ENCODE measurements at regions not wholly inside any gene's neighbourhood (a gene's known extent, or its start where the extent isn't known, plus 50 kb on each side); places are given as distances from the start of the nearest gene placed in this dataset.

GRCh38 chr1:192418552-192419285 is 101.9 kb downstream of the RGS21 start:
- H3K27ac ChIP-seq (ENCODE audit: low read length): no peak overlapping the region
- no peak for DNase-seq
- intact Hi-C loops (cut with DNase I): no loop called here
- no peak overlapping the region for H3K4me3 ChIP-seq (ENCODE audit: low read length)
- no peaks in the 10 kb centered on the region for H3K4me1 ChIP-seq (ENCODE audit: control insufficient read depth, insufficient read depth, low read length)
- ATAC-seq: no peak
- no peaks in the 10 kb centered on the region for H3K27me3 ChIP-seq (ENCODE audit: control insufficient read depth, insufficient read depth)
- WGBS: 57% methylated on average over 1 of the region's 1 CpG
- H3K9me3 ChIP-seq (ENCODE audit: control insufficient read depth, low read length): no peaks in the 10 kb centered on the region

- no peak overlapping the region for H3K4me3 ChIP-seq (ENCODE audit: low read length)
- H3K27me3 ChIP-seq (ENCODE audit: control insufficient read depth, insufficient read depth): no peaks in the 10 kb centered on the region
- peak in 1 of 3 donors; percentile 15 for DNase-seq
- ATAC-seq: no peak
- intact Hi-C loops (cut with DNase I): no loop called here
- no peaks in the 10 kb centered on the region for H3K4me1 ChIP-seq (ENCODE audit: control insufficient read depth, insufficient read depth, low read length)
- 67% methylated on average over 3 of the region's 3 CpGs for WGBS
- no peak overlapping the region for H3K27ac ChIP-seq (ENCODE audit: low read length)
- H3K9me3 ChIP-seq (ENCODE audit: control insufficient read depth, low read length): no peaks in the 10 kb centered on the region
Observed at GRCh38 chr1:192430644-192431043, 113.9 kb downstream of the RGS21 start.

GRCh38 chr1:192435704-192436103 is 118.9 kb downstream of the RGS21 start:
- Histone ChIP-seq H3K4me3 (ENCODE audit: low read length) (no peak overlapping the region), H3K27ac (ENCODE audit: low read length) (no peak overlapping the region), H3K9me3 (ENCODE audit: control insufficient read depth, low read length) (no peaks in the 10 kb centered on the region), H3K27me3 (ENCODE audit: control insufficient read depth, insufficient read depth) (no peaks in the 10 kb centered on the region), H3K4me1 (ENCODE audit: control insufficient read depth, insufficient read depth, low read length) (no peaks in the 10 kb centered on the region)
- no peak for DNase-seq
- ATAC-seq: no peak
- WGBS: 54% methylated on average over 4 of the region's 4 CpGs
- intact Hi-C loops (cut with DNase I): no loop called here

DNA sequence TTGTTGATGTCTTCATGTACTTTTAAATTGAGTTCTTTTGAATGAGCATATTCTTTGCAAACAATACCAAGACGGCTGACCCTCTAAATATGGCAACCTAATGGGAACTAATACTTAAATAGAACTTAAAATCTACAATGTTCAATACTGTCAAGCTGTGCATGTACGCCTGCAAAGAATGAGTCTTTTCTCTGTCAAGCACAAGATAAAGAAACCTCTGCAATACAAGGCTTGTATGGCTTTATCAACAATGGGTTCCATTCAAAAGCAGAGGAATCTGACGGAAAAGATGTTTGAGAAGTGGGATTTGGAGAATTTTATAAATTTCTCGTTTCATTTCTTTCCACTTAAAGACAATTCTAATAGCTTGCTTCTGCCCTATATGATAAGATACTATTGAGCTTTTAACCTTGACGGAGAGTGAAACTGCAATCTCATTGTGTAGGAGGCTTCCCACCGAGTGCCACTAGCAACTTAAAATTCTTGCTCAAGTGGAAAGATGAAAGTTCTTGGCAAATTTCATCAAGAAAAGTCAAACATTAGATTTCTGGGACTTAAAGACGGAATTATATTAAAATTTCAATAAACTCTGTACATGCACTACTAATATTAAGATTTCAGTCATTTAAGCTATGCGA is 119.8 kb downstream of the RGS21 start:
- Histone ChIP-seq H3K4me3 (ENCODE audit: low read length) (no peak overlapping the region), H3K27ac (ENCODE audit: low read length) (no peak overlapping the region), H3K4me1 (ENCODE audit: control insufficient read depth, insufficient read depth, low read length) (no peaks in the 10 kb centered on the region), H3K9me3 (ENCODE audit: control insufficient read depth, low read length) (no peaks in the 10 kb centered on the region), H3K27me3 (ENCODE audit: control insufficient read depth, insufficient read depth) (no peaks in the 10 kb centered on the region)
- ATAC-seq: no peak
- WGBS: 64% methylated on average over 8 of the region's 8 CpGs
- no peak for DNase-seq
- intact Hi-C loops (cut with DNase I): no loop called here

DNA sequence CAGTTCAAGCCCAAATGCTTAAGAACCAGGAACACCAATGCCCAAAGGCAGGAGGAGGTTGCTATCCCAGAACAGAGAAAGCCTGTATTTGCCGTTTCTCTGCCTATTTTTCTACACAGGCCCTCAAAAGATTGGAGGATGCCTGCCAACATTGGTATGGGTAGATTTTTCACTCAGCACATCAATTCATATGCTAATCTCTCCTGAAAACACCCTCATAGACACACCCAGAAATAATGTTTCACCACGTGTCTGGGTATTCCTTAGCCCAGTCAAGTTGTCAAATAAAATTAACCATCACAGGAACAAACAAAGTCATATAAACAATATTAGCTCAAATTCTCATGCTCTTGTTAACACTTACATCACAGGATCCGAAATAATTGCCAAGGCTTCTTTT is 121.9 kb downstream of the RGS21 start:
- no peaks in the 10 kb centered on the region for H3K9me3 ChIP-seq (ENCODE audit: control insufficient read depth, low read length)
- H3K27ac ChIP-seq (ENCODE audit: low read length): no peak overlapping the region
- no peak overlapping the region for H3K4me3 ChIP-seq (ENCODE audit: low read length)
- no peaks in the 10 kb centered on the region for H3K4me1 ChIP-seq (ENCODE audit: control insufficient read depth, insufficient read depth, low read length)
- no peaks in the 10 kb centered on the region for H3K27me3 ChIP-seq (ENCODE audit: control insufficient read depth, insufficient read depth)
- ATAC-seq (no peak), DNase-seq (no peak)
- WGBS: 70% methylated on average over 3 of the region's 3 CpGs
- intact Hi-C loops (cut with DNase I): no loop called here

DNA sequence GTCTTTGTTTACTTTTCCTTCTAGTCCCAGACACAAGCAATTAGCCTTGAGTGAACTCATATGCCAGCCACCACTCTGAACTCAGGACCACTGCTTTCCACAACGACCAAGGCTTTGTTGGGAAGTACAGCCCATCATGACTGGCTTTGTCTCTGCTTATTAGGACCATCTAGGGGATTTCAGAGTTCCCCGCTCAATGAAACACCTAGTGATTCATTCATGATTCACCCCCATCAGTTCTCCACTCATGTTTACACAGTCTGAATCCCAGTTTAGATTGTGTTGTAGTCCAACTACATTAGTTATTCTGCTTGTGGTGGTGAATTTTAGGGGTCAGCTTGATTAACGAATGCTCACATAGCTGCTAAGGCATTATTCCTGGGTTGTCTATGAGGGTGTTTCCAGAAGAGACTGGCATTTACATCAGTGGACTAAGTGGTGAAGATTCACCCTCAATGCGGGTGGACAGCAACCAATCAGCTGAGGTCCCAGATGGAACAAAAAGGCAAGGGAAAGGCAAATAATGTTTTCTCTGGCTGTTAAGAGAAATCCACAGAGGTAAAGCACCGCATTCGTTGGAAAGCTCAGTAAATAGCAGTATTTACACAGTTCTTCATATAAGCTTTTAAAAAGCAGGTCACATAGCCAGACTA is 122.7 kb downstream of the RGS21 start:
- ATAC-seq (no peak), DNase-seq (no peak)
- WGBS: 87% methylated on average over 6 of the region's 6 CpGs
- Histone ChIP-seq H3K4me3 (ENCODE audit: low read length) (no peak overlapping the region), H3K27ac (ENCODE audit: low read length) (no peak overlapping the region), H3K27me3 (ENCODE audit: control insufficient read depth, insufficient read depth) (no peaks in the 10 kb centered on the region), H3K9me3 (ENCODE audit: control insufficient read depth, low read length) (no peaks in the 10 kb centered on the region), H3K4me1 (ENCODE audit: control insufficient read depth, insufficient read depth, low read length) (no peaks in the 10 kb centered on the region)
- intact Hi-C loops (cut with DNase I): no loop called here

DNA sequence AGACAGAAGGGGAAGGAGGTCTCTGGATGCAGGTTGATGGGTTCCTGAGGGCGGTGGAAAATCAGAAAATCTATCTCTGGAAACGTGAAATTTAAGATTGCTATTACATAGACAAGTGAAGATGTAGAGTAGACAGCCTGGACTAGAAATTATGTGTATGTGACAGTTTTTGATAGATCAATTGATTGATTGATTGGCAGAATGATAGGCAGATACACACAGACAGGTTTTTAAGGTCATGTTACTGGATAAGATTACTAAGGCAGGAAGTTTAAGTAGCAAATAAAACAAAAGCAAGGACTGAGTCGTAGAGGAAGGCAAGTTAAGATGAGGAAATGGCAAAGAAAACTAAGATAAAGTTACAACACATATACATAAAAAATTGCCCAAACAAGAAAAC is 124.7 kb downstream of the RGS21 start:
- no peaks in the 10 kb centered on the region for H3K27me3 ChIP-seq (ENCODE audit: control insufficient read depth, insufficient read depth)
- H3K27ac ChIP-seq (ENCODE audit: low read length): no peak overlapping the region
- H3K9me3 ChIP-seq (ENCODE audit: control insufficient read depth, low read length): no peaks in the 10 kb centered on the region
- no peak for ATAC-seq
- no peaks in the 10 kb centered on the region for H3K4me1 ChIP-seq (ENCODE audit: control insufficient read depth, insufficient read depth, low read length)
- WGBS: 73% methylated on average over 3 of the region's 3 CpGs
- no peak for DNase-seq
- intact Hi-C loops (cut with DNase I): no loop called here
- no peak overlapping the region for H3K4me3 ChIP-seq (ENCODE audit: low read length)

DNA sequence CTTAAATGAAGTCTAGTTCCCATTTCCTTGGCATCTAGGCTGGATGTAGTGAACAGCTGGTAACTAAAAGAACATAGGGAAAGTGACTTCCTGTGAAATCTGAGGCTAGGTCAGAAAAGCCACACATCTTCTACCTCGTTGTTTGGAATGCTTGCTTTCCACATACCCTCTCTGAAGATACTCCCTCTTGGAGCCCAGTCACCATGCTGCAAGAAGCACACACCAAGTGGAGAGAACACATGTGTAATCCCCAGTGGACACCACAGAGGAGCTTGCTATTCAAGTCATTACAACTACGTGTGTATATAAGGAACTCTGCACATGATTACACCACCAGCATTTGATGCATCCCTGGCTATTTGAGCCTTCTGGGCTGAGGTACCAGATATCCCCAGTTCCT is 125.9 kb downstream of the RGS21 start:
- H3K4me3 ChIP-seq (ENCODE audit: low read length): no peak overlapping the region
- WGBS: 40% methylated on average over 2 of the region's 2 CpGs
- DNase-seq (no peak), ATAC-seq (no peak)
- no peaks in the 10 kb centered on the region for H3K9me3 ChIP-seq (ENCODE audit: control insufficient read depth, low read length)
- H3K27ac ChIP-seq (ENCODE audit: low read length): no peak overlapping the region
- intact Hi-C loops (cut with DNase I): no loop called here
- no peaks in the 10 kb centered on the region for H3K4me1 ChIP-seq (ENCODE audit: control insufficient read depth, insufficient read depth, low read length)
- H3K27me3 ChIP-seq (ENCODE audit: control insufficient read depth, insufficient read depth): no peaks in the 10 kb centered on the region

DNA sequence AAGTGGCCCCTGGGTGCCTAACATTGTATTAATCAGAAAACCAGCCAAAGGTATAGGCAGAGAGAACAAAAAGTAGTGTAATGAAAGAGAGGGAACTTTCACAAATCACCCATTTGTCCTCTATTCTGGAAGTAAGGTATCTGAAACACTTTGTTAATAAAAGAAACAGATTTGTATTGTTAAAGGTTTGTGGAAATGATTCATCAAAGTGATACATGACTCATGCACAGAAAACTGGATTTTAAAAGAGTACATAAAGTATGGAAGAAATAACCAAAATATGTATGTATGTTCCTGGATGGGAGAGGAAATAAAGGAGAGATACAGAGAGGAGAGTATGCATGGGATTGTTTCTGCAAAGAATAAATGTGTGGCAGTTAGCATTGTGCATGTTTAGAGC is 126.8 kb downstream of the RGS21 start:
- Histone ChIP-seq H3K27ac (ENCODE audit: low read length) (no peak overlapping the region), H3K4me3 (ENCODE audit: low read length) (no peak overlapping the region), H3K27me3 (ENCODE audit: control insufficient read depth, insufficient read depth) (no peaks in the 10 kb centered on the region), H3K4me1 (ENCODE audit: control insufficient read depth, insufficient read depth, low read length) (no peaks in the 10 kb centered on the region), H3K9me3 (ENCODE audit: control insufficient read depth, low read length) (no peaks in the 10 kb centered on the region)
- DNase-seq: no peak
- no peak for ATAC-seq
- intact Hi-C loops (cut with DNase I): no loop called here

- Histone ChIP-seq H3K27me3 (ENCODE audit: control insufficient read depth, insufficient read depth) (no peaks in the 10 kb centered on the region), H3K4me1 (ENCODE audit: control insufficient read depth, insufficient read depth, low read length) (no peaks in the 10 kb centered on the region), H3K27ac (ENCODE audit: low read length) (no peak overlapping the region), H3K9me3 (ENCODE audit: control insufficient read depth, low read length) (no peaks in the 10 kb centered on the region), H3K4me3 (ENCODE audit: low read length) (no peak overlapping the region)
- intact Hi-C loops (cut with DNase I): no loop called here
- 70% methylated on average over 2 of the region's 2 CpGs for WGBS
- ATAC-seq (no peak), DNase-seq (no peak)
Observed at GRCh38 chr1:192445241-192445640, 128.4 kb downstream of the RGS21 start.

DNA sequence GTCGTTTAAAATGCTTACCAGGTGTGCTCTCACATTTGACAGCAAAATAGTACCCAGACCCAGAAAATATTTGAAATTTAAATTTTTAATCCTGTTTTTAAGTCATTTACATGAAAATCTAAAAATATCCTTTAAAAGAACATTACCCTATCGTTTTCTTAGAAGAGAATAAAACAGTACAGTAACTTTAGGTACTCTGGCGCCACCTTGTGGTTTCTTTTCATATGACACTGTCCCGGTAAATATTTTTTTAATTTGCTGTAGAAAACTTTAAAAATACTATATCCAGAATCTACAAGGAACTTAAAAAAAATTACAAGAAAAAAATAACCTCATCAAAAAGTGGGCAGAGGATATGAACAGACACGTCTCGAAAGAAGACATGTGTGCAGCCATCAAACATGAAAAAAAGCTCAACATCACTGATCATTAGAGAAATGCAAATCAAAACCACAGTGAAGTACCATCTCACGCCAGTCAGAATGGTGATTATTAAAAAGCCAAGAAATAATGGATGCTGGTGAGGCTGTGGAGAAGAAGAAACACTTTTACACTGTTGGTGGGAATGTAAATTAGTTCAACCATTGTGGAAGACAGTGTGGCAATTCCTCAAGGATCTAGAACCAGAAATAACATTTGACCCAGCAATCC is 129.2 kb downstream of the RGS21 start:
- WGBS: 12% methylated on average over 7 of the region's 7 CpGs
- intact Hi-C loops (cut with DNase I): no loop called here
- H3K4me1 ChIP-seq (ENCODE audit: control insufficient read depth, insufficient read depth, low read length): no peaks in the 10 kb centered on the region
- H3K27ac ChIP-seq (ENCODE audit: low read length): no peak overlapping the region
- no peak for ATAC-seq
- DNase-seq: peak in 1 of 3 donors; percentile 44
- H3K27me3 ChIP-seq (ENCODE audit: control insufficient read depth, insufficient read depth): no peaks in the 10 kb centered on the region
- no peak overlapping the region for H3K4me3 ChIP-seq (ENCODE audit: low read length)
- H3K9me3 ChIP-seq (ENCODE audit: control insufficient read depth, low read length): no peaks in the 10 kb centered on the region
